HCT116 (cell line): ENCODE measurements at regions not wholly inside any gene's neighbourhood (a gene's known extent, or its start where the extent isn't known, plus 50 kb on each side); places are given as distances from the start of the nearest gene placed in this dataset.

Experiments
- ATAC-seq: fragments of 200-7000 bp; cut with Tn5 transposase; 2 replicates; pipeline ENCODE4 v1.9.1; 2020; ENCODE audit warnings: mild to moderate bottlenecking, moderate library complexity
- BruUV-seq: library from RNA; stranded (reverse); fragments of 400-500 nt; replicated peaks from 2 replicates; lab custom pipeline; 2021; lab: Mats Ljungman, UMichigan
- CTCF ChIA-PET: fragments of 300-600 bp; sonication (Branson Sonifier 250); formaldehyde crosslinking; loops from one replicate; lab custom pipeline; 2021; ENCODE audit warnings: antibody characterized with exemption; lab: Charles Lee
- POLR2A ChIA-PET: fragments of 300-600, 350-600 bp; sonication (Branson Sonifier 250); formaldehyde crosslinking; loops from one replicate; lab custom pipeline; 2021; ENCODE audit warnings: antibody characterized with exemption; lab: Charles Lee
- RAD21 ChIA-PET, 2 experiments: fragments of 300-600 bp; sonication (Branson Sonifier 250); formaldehyde crosslinking; loops; one replicate each; lab custom pipeline; 2023; ENCODE audit warnings: low total read pairs in 2 of 2; ENCODE audit not compliant: uncharacterized antibody in 2 of 2, unreplicated experiment in 2 of 2, low non-redundant PET in 1 of 2; lab: Charles Lee
- DNase-seq: peaks from one replicate; pipeline ENCODE4 v3.0.0-alpha.2; 2010; ENCODE audit warnings: low read depth, low spot score
- H2AFZ ChIP-seq: fragments of 200-600 bp; shearing (Covaris generic), sonication (generic); 2 replicates; pipeline ENCODE4 v1.6.1; 2017; ENCODE audit warnings: low read depth, mixed run types, mixed read lengths, antibody characterized with exemption, low read length; ENCODE audit not compliant: poor library complexity, severe bottlenecking
- H3K27ac ChIP-seq: 2 replicates; pipeline ENCODE4 v1.5.1; 2012; ENCODE audit warnings: low read depth, low read length
- H3K27me3 ChIP-seq: fragments of 200-600 bp; sonication (generic); 2 replicates; pipeline ENCODE4 v1.6.1; 2016; ENCODE audit warnings: mixed run types, low read length, mixed read lengths; ENCODE audit not compliant: insufficient read depth
- H3K36me3 ChIP-seq, 2 experiments: fragments of 200-500 bp in 1 of 2; fragments of 200-600 bp in 1 of 2; sonication (Bioruptor generic) in 1 of 2; sonication (generic) in 1 of 2; 2 replicates each; pipeline versions ENCODE4 v1.5.1 to v1.6.1; 2014 to 2016; ENCODE audit warnings: low read length in 2 of 2, inconsistent platforms in 1 of 2, mixed read lengths in 1 of 2, mixed run types in 1 of 2; ENCODE audit not compliant: insufficient read depth in 2 of 2, control insufficient read depth in 1 of 2
- H3K4me1 ChIP-seq, 2 experiments: fragments of 200-600 bp in 1 of 2; sonication (generic) in 1 of 2; 2 replicates each; pipeline versions ENCODE4 v1.5.1 to v1.6.1; 2012 to 2017; ENCODE audit warnings: low read length in 2 of 2, inconsistent platforms in 1 of 2, mild to moderate bottlenecking in 1 of 2, mixed read lengths in 1 of 2, mixed run types in 1 of 2, moderate library complexity in 1 of 2; ENCODE audit not compliant: insufficient read depth in 2 of 2, control insufficient read depth in 1 of 2
- H3K4me2 ChIP-seq: fragments of 200-600 bp; sonication (generic); 2 replicates; pipeline ENCODE4 v1.6.1; 2017; ENCODE audit warnings: mixed run types, low read length, mixed read lengths
- H3K4me3 ChIP-seq, 2 experiments: fragments of 200-600 bp in 1 of 2; sonication (generic) in 1 of 2; replicated peaks in 1 of 2; 2 replicates each; pipeline ENCODE4 v1.5.1; 2011 to 2016; ENCODE audit warnings: low read length in 2 of 2, control low read depth in 1 of 2, low read depth in 1 of 2, mild to moderate bottlenecking in 1 of 2, mixed read lengths in 1 of 2, mixed run types in 1 of 2
- H3K79me2 ChIP-seq: fragments of 200-600 bp; sonication (generic); 2 replicates; pipeline ENCODE4 v1.6.1; 2017; ENCODE audit warnings: mild to moderate bottlenecking, mixed run types, low read length, moderate library complexity, mixed read lengths; ENCODE audit not compliant: insufficient read depth
- H3K9ac ChIP-seq: fragments of 200-600 bp; sonication (generic); 2 replicates; pipeline ENCODE4 v1.6.1; 2016; ENCODE audit warnings: low read length, mixed read lengths
- H3K9me2 ChIP-seq: fragments of 200-600 bp; sonication (generic), shearing (Covaris generic); 2 replicates; pipeline ENCODE4 v1.6.1; 2017; ENCODE audit warnings: mixed run types, mild to moderate bottlenecking, moderate library complexity; ENCODE audit not compliant: insufficient read depth
- H3K9me3 ChIP-seq, 2 experiments: fragments of 200-500 bp in 1 of 2; fragments of 200-600 bp in 1 of 2; sonication (Bioruptor generic) in 1 of 2; sonication (generic) in 1 of 2; 2 replicates each; pipeline ENCODE4 v1.6.1; 2014 to 2017; ENCODE audit warnings: low read length in 2 of 2, mixed read lengths in 2 of 2, inconsistent platforms in 1 of 2, low read depth in 1 of 2, mild to moderate bottlenecking in 1 of 2, mixed run types in 1 of 2, moderate library complexity in 1 of 2; ENCODE audit not compliant: control insufficient read depth in 1 of 2, insufficient read depth in 1 of 2
- H4K20me1 ChIP-seq: fragments of 200-600 bp; sonication (generic), shearing (Covaris generic); 2 replicates; pipeline ENCODE4 v1.6.1; 2017; ENCODE audit warnings: mixed run types, mild to moderate bottlenecking, moderate library complexity; ENCODE audit not compliant: insufficient read depth
- EGR1 ChIP-seq: IDR thresholded peaks from 2 replicates; pipeline ENCODE4 v1.6.1; 2012; ENCODE audit warnings: low read depth
- ELF1 ChIP-seq: IDR thresholded peaks from 2 replicates; pipeline ENCODE4 v1.6.1; 2012; ENCODE audit warnings: low read depth, borderline replicate concordance
- EZH2 ChIP-seq: fragments of 200-600 bp; sonication (generic); IDR thresholded peaks from 2 replicates; pipeline ENCODE4 v1.6.1; 2017; ENCODE audit warnings: antibody characterized with exemption, mixed run types
- EZH2phosphoT487 ChIP-seq: fragments of 200-600 bp; IDR thresholded peaks from 2 replicates; pipeline ENCODE4 v1.6.1; 2018; ENCODE audit warnings: antibody characterized with exemption, borderline replicate concordance
- FOSL1 ChIP-seq: IDR thresholded peaks from 2 replicates; pipeline ENCODE4 v1.6.1; 2012; ENCODE audit warnings: low read depth
- JUND ChIP-seq: IDR thresholded peaks from 2 replicates; pipeline ENCODE4 v1.6.1; 2012
- POLR2A ChIP-seq: IDR thresholded peaks from 2 replicates; pipeline ENCODE4 v1.7.0; 2011; ENCODE audit warnings: borderline replicate concordance; ENCODE audit not compliant: insufficient read depth, insufficient read length; ENCODE audit errors: extremely low read depth
- POLR2AphosphoS5 ChIP-seq: IDR thresholded peaks from 2 replicates; pipeline ENCODE4 v1.6.1; 2011; ENCODE audit warnings: mild to moderate bottlenecking, low read depth, low read length, moderate library complexity
- SIN3A ChIP-seq: IDR thresholded peaks from 2 replicates; pipeline ENCODE4 v1.6.1; 2012; ENCODE audit warnings: low read depth
- SP1 ChIP-seq: IDR thresholded peaks from 2 replicates; pipeline ENCODE4 v1.6.1; 2012; ENCODE audit warnings: low read depth
- SRF ChIP-seq: IDR thresholded peaks from 2 replicates; pipeline ENCODE4 v1.6.1; 2012; ENCODE audit warnings: low read depth
- YY1 ChIP-seq: IDR thresholded peaks from 2 replicates; pipeline ENCODE4 v1.6.1; 2011; ENCODE audit warnings: low read length, low read depth, moderate library complexity, mild to moderate bottlenecking; ENCODE audit not compliant: insufficient replicate concordance; ENCODE audit errors: extremely low read depth
- ZFX ChIP-seq: fragments of 450-650 bp; IDR thresholded peaks from 2 replicates; pipeline ENCODE4 v1.6.1; 2017
- intact Hi-C: fragments of 100-400 bp; cut with micrococcal nuclease; formaldehyde crosslinking; loops from 2 replicates; pipeline ENCODE4 v1.10.0; 2022
- TF ChIP-seq, protein P1 (sequence below): IDR thresholded peaks from 2 replicates; pipeline ENCODE4 v1.6.1; 2012
- TF ChIP-seq, protein P2 (sequence below), 3 experiments: fragments of 200-600 bp in 1 of 3; sonication (generic) in 1 of 3; IDR thresholded peaks in 2 of 3; conservative IDR thresholded peaks in 1 of 3; 2 replicates each; pipeline ENCODE4 v1.5.1; 2012 to 2017; ENCODE audit warnings: low read depth in 2 of 3, low read length in 2 of 3, antibody characterized with exemption in 1 of 3, borderline replicate concordance in 1 of 3, control low read depth in 1 of 3, mild to moderate bottlenecking in 1 of 3, mixed read lengths in 1 of 3, mixed run types in 1 of 3, moderate library complexity in 1 of 3; ENCODE audit not compliant: insufficient read depth in 1 of 3
- TF ChIP-seq, protein P3 (sequence below): IDR thresholded peaks from 2 replicates; pipeline ENCODE4 v1.6.1; 2012; ENCODE audit warnings: low read depth
- TF ChIP-seq, protein P4 (sequence below): IDR thresholded peaks from 2 replicates; pipeline ENCODE4 v1.6.1; 2012

DNA sequence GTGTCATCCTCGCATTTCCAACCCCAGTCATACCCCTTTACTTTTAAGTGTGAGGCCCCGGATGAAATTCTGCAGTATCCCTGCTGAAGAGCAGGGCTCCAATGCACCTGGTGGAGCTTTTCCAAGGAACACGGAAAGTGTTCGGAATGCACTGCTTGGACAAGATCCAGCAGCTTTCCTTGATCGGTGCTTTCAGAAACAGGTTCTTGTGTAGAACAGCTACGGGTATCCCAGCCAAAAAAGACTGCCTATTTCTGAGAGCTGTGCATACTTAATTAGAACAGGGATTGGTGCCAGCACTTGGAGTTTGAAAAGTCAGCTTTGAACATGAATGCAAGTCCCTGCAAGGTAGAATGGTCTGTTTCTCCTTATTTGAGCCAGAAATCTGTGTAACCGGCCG is 87.2 kb upstream of the C1QTNF9B start:
- no peak overlapping the region for H3K4me2 ChIP-seq
- H3K9ac ChIP-seq: no peak overlapping the region
- H3K27ac ChIP-seq: no peak overlapping the region
- no TSS peak for BruUV-seq
- no peaks in the 10 kb centered on the region for H3K9me3 ChIP-seq
- peaks cover 0 to 10% of the 10 kb centered on the region in 2 experiments; a peak in 2 of 4 replicates for H3K4me1 ChIP-seq
- intact Hi-C loops: no loop called here
- H3K27me3 ChIP-seq: no peaks in the 10 kb centered on the region
- ATAC-seq: no peak
- CTCF ChIA-PET: no interaction called here
- no peak for DNase-seq
- RAD21 ChIA-PET: no interaction called here
- H3K4me3 ChIP-seq: no peak overlapping the region
- TF ChIP-seq ELF1: no peak
- TF ChIP-seq, protein P1, sequence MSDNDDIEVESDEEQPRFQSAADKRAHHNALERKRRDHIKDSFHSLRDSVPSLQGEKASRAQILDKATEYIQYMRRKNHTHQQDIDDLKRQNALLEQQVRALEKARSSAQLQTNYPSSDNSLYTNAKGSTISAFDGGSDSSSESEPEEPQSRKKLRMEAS: no peak
- no peaks in the 10 kb centered on the region for H3K36me3 ChIP-seq
- H2AFZ ChIP-seq: no peak overlapping the region
- no peaks in the 10 kb centered on the region for H3K9me2 ChIP-seq
- POLR2A ChIA-PET: no interaction called here
- no peaks in the 10 kb centered on the region for H3K79me2 ChIP-seq
- no peaks in the 10 kb centered on the region for H4K20me1 ChIP-seq

DNA sequence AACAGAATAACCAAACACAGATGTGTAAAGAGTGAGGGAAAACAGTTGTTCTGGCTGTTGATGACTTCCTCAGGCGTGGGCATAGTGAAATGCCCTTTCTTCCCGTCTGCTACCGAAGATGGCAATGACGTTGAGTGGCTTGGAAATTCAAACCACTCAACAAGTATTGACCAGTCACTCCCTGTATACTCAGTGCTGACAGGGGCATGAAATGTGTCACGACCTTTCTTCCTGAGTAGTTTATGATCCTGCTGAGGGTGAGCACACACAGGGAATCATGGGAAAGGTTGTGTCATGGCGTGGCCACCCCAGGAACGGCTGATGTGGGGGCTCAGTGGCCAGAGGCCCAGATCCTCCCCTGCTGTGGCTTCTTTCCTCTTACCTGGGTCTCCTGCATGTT is 87.8 kb upstream of the C1QTNF9B start:
- H3K9me3 ChIP-seq: no peaks in the 10 kb centered on the region
- no TSS peak for BruUV-seq
- DNase-seq: no peak
- 0 out of 2 replicates have a peak, but pooled peaks cover under 1% of the 10 kb centered on the region for H3K27me3 ChIP-seq
- H3K79me2 ChIP-seq: no peaks in the 10 kb centered on the region
- H3K4me3 ChIP-seq: no peak overlapping the region
- no peak for ATAC-seq
- no peak overlapping the region for H3K27ac ChIP-seq
- POLR2A ChIA-PET: no interaction called here
- no peaks in the 10 kb centered on the region for H4K20me1 ChIP-seq
- H3K9ac ChIP-seq: no peak overlapping the region
- no peak overlapping the region for H3K4me2 ChIP-seq
- intact Hi-C loops: no loop called here
- no peaks in the 10 kb centered on the region for H3K36me3 ChIP-seq
- no peak overlapping the region for H2AFZ ChIP-seq
- peaks cover 0 to 5% of the 10 kb centered on the region in 2 experiments; a peak in 2 of 4 replicates for H3K4me1 ChIP-seq
- CTCF ChIA-PET: no interaction called here
- no peaks in the 10 kb centered on the region for H3K9me2 ChIP-seq
- RAD21 ChIA-PET: no interaction called here
- TF ChIP-seq POLR2A: no peak
- TF ChIP-seq POLR2AphosphoS5: no peak
- TF ChIP-seq EZH2phosphoT487: no peak
- TF ChIP-seq YY1: no peak
- TF ChIP-seq, protein P2, sequence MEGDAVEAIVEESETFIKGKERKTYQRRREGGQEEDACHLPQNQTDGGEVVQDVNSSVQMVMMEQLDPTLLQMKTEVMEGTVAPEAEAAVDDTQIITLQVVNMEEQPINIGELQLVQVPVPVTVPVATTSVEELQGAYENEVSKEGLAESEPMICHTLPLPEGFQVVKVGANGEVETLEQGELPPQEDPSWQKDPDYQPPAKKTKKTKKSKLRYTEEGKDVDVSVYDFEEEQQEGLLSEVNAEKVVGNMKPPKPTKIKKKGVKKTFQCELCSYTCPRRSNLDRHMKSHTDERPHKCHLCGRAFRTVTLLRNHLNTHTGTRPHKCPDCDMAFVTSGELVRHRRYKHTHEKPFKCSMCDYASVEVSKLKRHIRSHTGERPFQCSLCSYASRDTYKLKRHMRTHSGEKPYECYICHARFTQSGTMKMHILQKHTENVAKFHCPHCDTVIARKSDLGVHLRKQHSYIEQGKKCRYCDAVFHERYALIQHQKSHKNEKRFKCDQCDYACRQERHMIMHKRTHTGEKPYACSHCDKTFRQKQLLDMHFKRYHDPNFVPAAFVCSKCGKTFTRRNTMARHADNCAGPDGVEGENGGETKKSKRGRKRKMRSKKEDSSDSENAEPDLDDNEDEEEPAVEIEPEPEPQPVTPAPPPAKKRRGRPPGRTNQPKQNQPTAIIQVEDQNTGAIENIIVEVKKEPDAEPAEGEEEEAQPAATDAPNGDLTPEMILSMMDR (IDR thresholded peaks at IDR 0.05 in 2 of 3, conservative IDR thresholded peaks at IDR 0.05 in 1 of 3; ENCODE audit: borderline replicate concordance in 1 of 3, insufficient read depth in 1 of 3, low read depth in 2 of 3, low read length in 2 of 3): no peak
- no peak for TF ChIP-seq ELF1
- TF ChIP-seq SRF: no peak
- TF ChIP-seq EZH2: no peak
- TF ChIP-seq, protein P3, sequence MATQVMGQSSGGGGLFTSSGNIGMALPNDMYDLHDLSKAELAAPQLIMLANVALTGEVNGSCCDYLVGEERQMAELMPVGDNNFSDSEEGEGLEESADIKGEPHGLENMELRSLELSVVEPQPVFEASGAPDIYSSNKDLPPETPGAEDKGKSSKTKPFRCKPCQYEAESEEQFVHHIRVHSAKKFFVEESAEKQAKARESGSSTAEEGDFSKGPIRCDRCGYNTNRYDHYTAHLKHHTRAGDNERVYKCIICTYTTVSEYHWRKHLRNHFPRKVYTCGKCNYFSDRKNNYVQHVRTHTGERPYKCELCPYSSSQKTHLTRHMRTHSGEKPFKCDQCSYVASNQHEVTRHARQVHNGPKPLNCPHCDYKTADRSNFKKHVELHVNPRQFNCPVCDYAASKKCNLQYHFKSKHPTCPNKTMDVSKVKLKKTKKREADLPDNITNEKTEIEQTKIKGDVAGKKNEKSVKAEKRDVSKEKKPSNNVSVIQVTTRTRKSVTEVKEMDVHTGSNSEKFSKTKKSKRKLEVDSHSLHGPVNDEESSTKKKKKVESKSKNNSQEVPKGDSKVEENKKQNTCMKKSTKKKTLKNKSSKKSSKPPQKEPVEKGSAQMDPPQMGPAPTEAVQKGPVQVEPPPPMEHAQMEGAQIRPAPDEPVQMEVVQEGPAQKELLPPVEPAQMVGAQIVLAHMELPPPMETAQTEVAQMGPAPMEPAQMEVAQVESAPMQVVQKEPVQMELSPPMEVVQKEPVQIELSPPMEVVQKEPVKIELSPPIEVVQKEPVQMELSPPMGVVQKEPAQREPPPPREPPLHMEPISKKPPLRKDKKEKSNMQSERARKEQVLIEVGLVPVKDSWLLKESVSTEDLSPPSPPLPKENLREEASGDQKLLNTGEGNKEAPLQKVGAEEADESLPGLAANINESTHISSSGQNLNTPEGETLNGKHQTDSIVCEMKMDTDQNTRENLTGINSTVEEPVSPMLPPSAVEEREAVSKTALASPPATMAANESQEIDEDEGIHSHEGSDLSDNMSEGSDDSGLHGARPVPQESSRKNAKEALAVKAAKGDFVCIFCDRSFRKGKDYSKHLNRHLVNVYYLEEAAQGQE: no peak
- TF ChIP-seq FOSL1: no peak
- no peak for TF ChIP-seq JUND
- no peak for TF ChIP-seq SP1
- TF ChIP-seq SIN3A: no peak
- no peak for TF ChIP-seq EGR1
- TF ChIP-seq, protein P4, sequence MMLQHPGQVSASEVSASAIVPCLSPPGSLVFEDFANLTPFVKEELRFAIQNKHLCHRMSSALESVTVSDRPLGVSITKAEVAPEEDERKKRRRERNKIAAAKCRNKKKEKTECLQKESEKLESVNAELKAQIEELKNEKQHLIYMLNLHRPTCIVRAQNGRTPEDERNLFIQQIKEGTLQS: no peak
- no peak for TF ChIP-seq ZFX
